ENCODE measurements at regions not wholly inside any gene's neighbourhood (a gene's known extent, or its start where the extent isn't known, plus 50 kb on each side); places are given as distances from the start of the nearest gene placed in this dataset.

- 58 to 64% methylated on average over 2 of the region's 2 CpGs for WGBS, 2 donors
- H3K27ac ChIP-seq (ENCODE audit: low read depth in 1 of 2, low read length in 1 of 2) = no peak overlapping the region
- H3K36me3 ChIP-seq (ENCODE audit: control insufficient read depth in 4 of 4, insufficient read depth in 4 of 4, low read length in 4 of 4) = no peaks in the 10 kb centered on the region
- H3K9ac ChIP-seq (ENCODE audit: insufficient read depth in 1 of 2, low read length in 2 of 2) = no peak overlapping the region
- ATAC-seq (ENCODE audit: insufficient read depth, low FRiP score) (no peak), DNase-seq (peak in 1 of 3 donors; percentile 2)
- peaks cover 0 to 49% (median 4%) of the 10 kb centered on the region in 5 donors for H3K4me1 ChIP-seq (ENCODE audit: control insufficient read depth in 5 of 5, insufficient read depth in 5 of 5, low read length in 5 of 5)
- H3K4me3 ChIP-seq = no peak overlapping the region
- no peak for TF ChIP-seq CTCF (IDR thresholded peaks at IDR 0.05; ENCODE audit: control extremely low read depth, extremely low read depth)
- no peaks in the 10 kb centered on the region for H3K9me3 ChIP-seq (ENCODE audit: control insufficient read depth in 4 of 4, insufficient read depth in 3 of 4, low read length in 3 of 4)
- no peaks in the 10 kb centered on the region for H3K27me3 ChIP-seq (ENCODE audit: control insufficient read depth in 3 of 3, insufficient read depth in 3 of 3, low read length in 2 of 3)
Measured at GRCh38 chr14:98949051-98949450, 322.9 kb downstream of the BCL11B start.

- peak in 2 of 3 donors; percentile 11 to 45 for DNase-seq
- 65 to 75% methylated on average over 9 of the region's 9 CpGs for WGBS, 2 donors
- ATAC-seq (ENCODE audit: insufficient read depth, low FRiP score) = no peak
Measured at GRCh38 chr14:98949481-98950135, 322.4 kb downstream of the BCL11B start.

GRCh38 chr14:98950353-98950895, 321.6 kb downstream of the BCL11B start:
- DNase-seq (peak in 1 of 3 donors; percentile 2), ATAC-seq (ENCODE audit: insufficient read depth, low FRiP score) (no peak)
- Histone ChIP-seq H3K36me3 (ENCODE audit: control insufficient read depth in 4 of 4, insufficient read depth in 4 of 4, low read length in 4 of 4) (no peaks in the 10 kb centered on the region), H3K9me3 (ENCODE audit: control insufficient read depth in 4 of 4, insufficient read depth in 3 of 4, low read length in 3 of 4) (no peaks in the 10 kb centered on the region), H3K4me3 (no peak overlapping the region), H3K27me3 (ENCODE audit: control insufficient read depth in 3 of 3, insufficient read depth in 3 of 3, low read length in 2 of 3) (no peaks in the 10 kb centered on the region), H3K9ac (ENCODE audit: insufficient read depth in 1 of 2, low read length in 2 of 2) (no peak overlapping the region), H3K4me1 (ENCODE audit: control insufficient read depth in 5 of 5, insufficient read depth in 5 of 5, low read length in 5 of 5) (peaks cover 0 to 47% (median 4%) of the 10 kb centered on the region in 5 donors), H3K27ac (ENCODE audit: low read depth in 1 of 2, low read length in 1 of 2) (no peak overlapping the region)
- no peak for TF ChIP-seq CTCF (IDR thresholded peaks at IDR 0.05; ENCODE audit: control extremely low read depth, extremely low read depth)
- 79 to 83% methylated on average over 5 of the region's 5 CpGs for WGBS, 2 donors

More at GRCh38 chr14:98949481-98950135, 322.4 kb downstream of the BCL11B start:
- no peak overlapping the region for H3K4me3 ChIP-seq
- TF ChIP-seq CTCF (IDR thresholded peaks at IDR 0.05; ENCODE audit: control extremely low read depth, extremely low read depth) = no peak
- H3K4me1 ChIP-seq (ENCODE audit: control insufficient read depth in 5 of 5, insufficient read depth in 5 of 5, low read length in 5 of 5) = peaks cover 0 to 51% (median 4%) of the 10 kb centered on the region in 5 donors
- no peaks in the 10 kb centered on the region for H3K9me3 ChIP-seq (ENCODE audit: control insufficient read depth in 4 of 4, insufficient read depth in 3 of 4, low read length in 3 of 4)
- no peaks in the 10 kb centered on the region for H3K27me3 ChIP-seq (ENCODE audit: control insufficient read depth in 3 of 3, insufficient read depth in 3 of 3, low read length in 2 of 3)
- no peak overlapping the region for H3K9ac ChIP-seq (ENCODE audit: insufficient read depth in 1 of 2, low read length in 2 of 2)
- H3K27ac ChIP-seq (ENCODE audit: low read depth in 1 of 2, low read length in 1 of 2) = no peak overlapping the region
- no peaks in the 10 kb centered on the region for H3K36me3 ChIP-seq (ENCODE audit: control insufficient read depth in 4 of 4, insufficient read depth in 4 of 4, low read length in 4 of 4)

Measured in lung (tissue), 11 donors.